SH-SY5Y (cell line): ENCODE measurements at regions not wholly inside any gene's neighbourhood (a gene's known extent, or its start where the extent isn't known, plus 50 kb on each side); places are given as distances from the start of the nearest gene placed in this dataset.

Source experiments
- GATA2 ChIP-seq: IDR thresholded peaks from 2 replicates; pipeline ENCODE4 v1.6.1; 2011; ENCODE audit warnings: mild to moderate bottlenecking, low read depth, low read length
- GATA3 ChIP-seq: IDR thresholded peaks from 2 replicates; pipeline ENCODE4 v1.6.1; 2011; ENCODE audit warnings: low read depth, mild to moderate bottlenecking, low read length, moderate library complexity

DNA sequence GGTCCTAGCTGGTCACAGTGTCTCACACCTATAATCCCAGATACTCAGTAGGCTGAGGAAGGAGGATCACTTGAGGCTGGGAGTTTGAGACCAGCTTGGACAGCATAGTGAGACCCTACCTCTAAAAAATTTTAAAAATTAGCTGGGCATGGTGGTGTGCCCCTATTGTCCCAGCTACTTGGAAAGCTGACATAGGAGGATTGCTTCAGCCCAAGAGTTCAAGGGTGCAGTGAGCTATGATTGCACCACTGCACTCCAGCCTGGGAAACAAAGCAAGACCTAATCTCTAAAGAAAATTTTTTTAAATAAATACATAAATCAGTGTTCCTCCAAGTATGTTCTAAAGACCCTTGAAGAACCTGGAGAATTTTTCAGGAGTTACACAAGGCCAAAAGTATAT, 50.6 kb upstream of the GNAO1 start:
- TF ChIP-seq GATA2 (no peak), GATA3 (no peak)

- TF ChIP-seq GATA3 (no peak), GATA2 (peak; percentile 30; the same call in 1 of the 2 replicates)
Observed at GRCh38 chr16:56137269-56137668, 54.0 kb upstream of the GNAO1 start.

- TF ChIP-seq GATA3 (peak; percentile 88), GATA2 (peak; percentile 83)
Observed at GRCh38 chr16:56136256-56136655, 55.0 kb upstream of the GNAO1 start.

DNA sequence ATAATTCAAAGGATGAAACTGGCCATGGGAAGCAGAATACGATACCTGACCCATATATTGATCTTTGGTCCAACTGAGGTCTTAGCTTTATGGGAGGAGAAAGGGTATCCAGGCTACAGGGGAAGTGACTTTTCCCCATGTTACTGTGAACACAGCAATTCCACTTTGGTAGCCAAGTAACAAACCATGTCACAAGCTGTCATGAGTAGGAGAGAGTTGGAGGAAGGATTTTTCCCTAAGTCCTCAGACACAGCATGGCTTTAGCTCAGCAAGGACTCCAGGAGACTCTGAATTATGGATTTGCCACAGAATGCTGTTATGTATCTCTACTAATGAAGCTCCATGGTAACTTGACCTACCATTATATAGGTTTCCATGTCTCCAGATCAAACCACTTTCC, 56.5 kb upstream of the GNAO1 start:
- no peak for TF ChIP-seq GATA2
- TF ChIP-seq GATA3: no peak

DNA sequence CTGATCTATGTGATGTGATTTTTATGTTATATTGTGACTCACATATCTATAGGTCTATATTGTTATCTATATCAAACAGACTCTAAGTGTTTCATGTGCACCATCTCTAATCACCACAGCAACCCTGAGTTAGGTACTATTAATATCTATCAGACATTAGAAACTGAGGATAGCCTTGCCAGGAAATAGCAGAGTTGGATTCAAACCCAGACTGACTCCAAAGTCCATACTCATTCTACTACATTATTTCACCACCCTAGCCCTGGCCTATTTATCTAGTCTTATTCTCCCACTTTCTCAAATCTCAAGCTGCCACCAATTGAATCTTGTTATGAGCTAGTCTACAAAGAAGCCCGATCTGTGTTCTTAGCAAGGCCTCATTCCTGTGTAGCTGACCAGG, 65.4 kb upstream of the GNAO1 start:
- TF ChIP-seq GATA2 (no peak), GATA3 (no peak)

GRCh38 chr16:56122251-56122650, 69.0 kb upstream of the GNAO1 start:
- no peak for TF ChIP-seq GATA3
- no peak for TF ChIP-seq GATA2

- no peak for TF ChIP-seq GATA2
- TF ChIP-seq GATA3: no peak
Observed at GRCh38 chr16:56121156-56121500, 70.2 kb upstream of the GNAO1 start.

DNA sequence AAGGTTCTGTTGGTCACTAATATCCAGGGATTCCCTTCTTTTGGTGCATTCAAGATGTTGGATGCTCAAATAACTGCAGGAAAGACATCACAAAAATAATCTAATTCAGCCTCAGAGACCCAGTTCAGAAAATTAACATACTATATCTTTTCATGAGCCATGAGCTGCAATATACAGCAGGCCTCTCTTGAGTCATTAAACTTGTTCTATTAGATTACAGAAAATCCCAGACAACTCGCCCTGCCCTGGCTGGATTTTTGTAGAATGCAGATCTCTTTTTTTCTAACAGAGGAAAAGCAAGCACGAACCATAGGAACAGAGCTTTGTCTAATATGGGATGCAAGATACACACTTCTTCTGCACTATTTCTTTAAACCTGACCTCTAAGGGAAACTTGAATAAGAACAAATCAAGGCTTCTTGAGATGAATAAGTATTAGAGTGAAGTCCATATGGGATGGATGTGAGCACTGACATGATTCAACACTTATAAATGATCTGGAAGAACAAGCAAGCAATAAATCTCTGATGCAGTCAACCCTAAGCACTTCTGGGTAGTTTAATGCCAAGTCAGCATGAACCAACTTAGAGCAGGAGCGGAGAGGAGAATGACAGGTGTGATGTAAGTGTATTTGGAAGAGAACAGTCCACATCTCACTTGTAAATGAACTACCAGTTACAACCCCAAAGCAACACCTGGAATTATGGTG, 70.7 kb upstream of the GNAO1 start:
- no peak for TF ChIP-seq GATA3
- no peak for TF ChIP-seq GATA2

GRCh38 chr16:56119133-56119532, 72.2 kb upstream of the GNAO1 start:
- no peak for TF ChIP-seq GATA2
- TF ChIP-seq GATA3: no peak

DNA sequence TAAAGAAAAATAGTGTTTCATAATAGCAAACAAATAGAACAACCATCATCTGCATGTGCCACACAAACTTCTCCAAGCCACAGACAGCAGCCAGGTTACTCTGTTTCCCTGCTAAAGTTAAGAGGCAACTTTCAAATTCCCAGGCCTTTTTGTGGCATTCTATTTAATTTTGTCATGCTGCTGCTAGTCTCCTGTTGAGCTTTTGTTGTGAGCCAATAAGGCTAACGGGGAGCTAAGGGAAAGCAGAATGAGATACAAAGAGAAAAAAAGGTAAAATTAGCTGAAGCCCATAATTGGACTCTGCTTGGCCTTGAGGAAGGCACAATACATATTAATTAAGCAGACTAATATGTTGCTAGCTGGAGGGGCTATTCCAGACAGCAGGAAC, 74.7 kb upstream of the GNAO1 start:
- no peak for TF ChIP-seq GATA2
- no peak for TF ChIP-seq GATA3

- no peak for TF ChIP-seq GATA2
- TF ChIP-seq GATA3: no peak
Observed at GRCh38 chr16:56115817-56116576, 75.3 kb upstream of the GNAO1 start.

- TF ChIP-seq GATA3: no peak
- TF ChIP-seq GATA2: no peak
Observed at GRCh38 chr16:56113223-56113622, 78.1 kb upstream of the GNAO1 start.

- TF ChIP-seq GATA2: no peak
- TF ChIP-seq GATA3: no peak
Observed at GRCh38 chr16:56111100-56111499, 80.2 kb upstream of the GNAO1 start.

GRCh38 chr16:56109994-56110393, 81.3 kb upstream of the GNAO1 start:
- TF ChIP-seq GATA2 (no peak), GATA3 (no peak)

DNA sequence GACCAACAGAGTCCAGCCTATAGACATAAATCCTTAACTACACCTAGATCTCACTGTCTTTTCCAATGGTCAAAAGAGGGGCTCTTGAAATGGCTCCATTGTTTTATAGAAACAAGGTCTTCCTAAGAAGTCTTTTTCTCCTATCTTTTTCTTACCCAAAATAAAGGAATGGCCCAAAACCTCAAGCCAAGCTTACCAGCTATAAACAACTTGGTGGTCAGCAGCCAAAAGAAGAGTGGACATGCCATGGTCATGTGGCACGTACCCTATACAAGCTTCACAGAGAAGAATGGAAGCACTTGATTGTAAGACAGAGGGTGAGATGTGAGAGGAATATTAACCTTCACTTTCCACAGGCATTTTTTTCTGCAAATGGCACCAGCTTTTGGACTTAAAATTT, 82.1 kb upstream of the GNAO1 start:
- TF ChIP-seq GATA3: no peak
- TF ChIP-seq GATA2: no peak
